Heart left ventricle (tissue), 16 donors: ENCODE measurements at regions not wholly inside any gene's neighbourhood (a gene's known extent, or its start where the extent isn't known, plus 50 kb on each side); places are given as distances from the start of the nearest gene placed in this dataset.

Experiments used
- ATAC-seq, 4 donors: fragments of 200-7000 bp; cut with Tn5 transposase; one replicate each; pipeline ENCODE4 v1.9.1; 2020 to 2022; ENCODE audit warnings: moderate library complexity in 4 of 4, mild to moderate bottlenecking in 3 of 4, moderate number of reproducible peaks in 1 of 4
- DNase-seq, 5 donors: peaks; one replicate each; pipeline ENCODE4 v3.0.0-alpha.2; 2020
- H3K27ac ChIP-seq, 12 donors: fragments of 200-600 bp; sonication (generic) in 4 of 12; one replicate each; pipeline versions ENCODE4 v1.5.0 to v1.8.0; 2016 to 2022; ENCODE audit warnings: mild to moderate bottlenecking in 2 of 12
- H3K27me3 ChIP-seq, 9 donors: fragments of 200-600 bp; sonication (generic) in 2 of 9; one replicate each; pipeline versions ENCODE4 v1.5.1 to v1.8.0; 2016 to 2022; ENCODE audit warnings: mild to moderate bottlenecking in 3 of 9
- H3K36me3 ChIP-seq, 9 donors: fragments of 200-600 bp; sonication (generic) in 2 of 9; one replicate each; pipeline versions ENCODE4 v1.5.0 to v1.8.0; 2018 to 2022; ENCODE audit warnings: mild to moderate bottlenecking in 2 of 9
- H3K4me1 ChIP-seq, 12 donors: fragments of 200-600 bp; sonication (generic) in 4 of 12; one replicate each; pipeline versions ENCODE4 v1.5.0 to v1.8.0; 2016 to 2022; ENCODE audit warnings: mild to moderate bottlenecking in 3 of 12
- H3K4me3 ChIP-seq, 12 donors: fragments of 200-600 bp; sonication (generic) in 4 of 12; one replicate each; pipeline versions ENCODE4 v1.5.0 to v1.8.0; 2017 to 2022; ENCODE audit warnings: mild to moderate bottlenecking in 9 of 12, moderate library complexity in 4 of 12
- H3K9me3 ChIP-seq, 12 donors: fragments of 200-600 bp; sonication (generic) in 4 of 12; one replicate each; pipeline versions ENCODE4 v1.5.0 to v1.8.0; 2016 to 2022; ENCODE audit warnings: mild to moderate bottlenecking in 1 of 12
- CTCF ChIP-seq, 12 donors: fragments of 200-600 bp; sonication (generic) in 4 of 12; IDR thresholded peaks; one replicate each; pipeline versions ENCODE4 v1.5.0 to v1.8.0; 2018 to 2022; ENCODE audit warnings: antibody characterized with exemption in 12 of 12, mild to moderate bottlenecking in 5 of 12
- POLR2A ChIP-seq, 2 donors: fragments of 450-650 bp; IDR thresholded peaks; one replicate each; pipeline ENCODE4 v1.6.1; 2017; ENCODE audit warnings: antibody characterized with exemption in 2 of 2, mild to moderate bottlenecking in 2 of 2, moderate library complexity in 2 of 2
- WGBS, 4 donors: extraction: QIAGEN DNeasy Blood & Tissue Kit in 2 of 4; methylation state at CpG; one replicate each; pipeline versions ENCODE4 v1.1.5 to v1.1.7; 2013 to 2018; 5-methylcytosine and 5-hydroxymethylcytosine counted together
- intact Hi-C, 10 donors: fragments of 100-400 bp; cut with DNase I; formaldehyde crosslinking; loops; one replicate each; pipeline versions ENCODE4 v1.11.1 to v1.14.2; 2022
- donor health status: ischemic (EF 13 %, LVEDD 7.1; RV severe dilation, severe dysfunction).
- donor health status: healthy with polysubstance abuse.
- donor health status: DM: no; HTN: yes; CAD: no.
- donor health status: DM: no; HTN: no; CAD: no.
- donor health status: ischemic (EF 25% LVEDD 6.9; RV normal size, moderate dysfunction).
- donor health status: ischemic (EF 25% LVEDD 5.7; RV mildly dilated, moderate dysfunction).
- donor health status: healthy.
- donor health status: DM: yes; HTN: yes; CAD: no.
- donor health status: ischemic (EF 35%, LVEDD 5.7; RV mildly dilated, moderate dysfunction).
- donor health status: nonischemic (EF 11% LVEDD 7.7; RV severe dilation, severe dysfunction).
- donor health status: DM: yes; HTN: yes; CAD: no.
- donor health status: PGD.
- donor health status: ischemic (EF 29% LVEDD 5.4; RV normal size, mild dysfunction).
- donor health status: nonischemic (EF 23%, LVEDD 6.1; RV moderate dilation, normal function).

GRCh38 chr11:39036021-39036420 lies 2423.4 kb downstream of the LRRC4C start:
- no peak for DNase-seq
- Histone ChIP-seq H3K36me3 (no peaks in the 10 kb centered on the region), H3K4me1 (no peaks in the 10 kb centered on the region), H3K27ac (no peak overlapping the region), H3K4me3 (no peak overlapping the region), H3K9me3 (no peaks in the 10 kb centered on the region), H3K27me3 (no peaks in the 10 kb centered on the region)
- TF ChIP-seq CTCF (IDR thresholded peaks at IDR 0.05) (no peak), POLR2A (IDR thresholded peaks at IDR 0.05) (no peak)
- intact Hi-C loops, result no loop called here
- WGBS, 4 donors, result 78 to 88% (median 86%) methylated on average over 1 of the region's 1 CpG
- ATAC-seq, result no peak

GRCh38 chr11:39021539-39021938 lies 2423.5 kb upstream of the RAG2 start:
- no peak overlapping the region for H3K27ac ChIP-seq
- no peak overlapping the region for H3K4me3 ChIP-seq
- no peak for ATAC-seq
- TF ChIP-seq POLR2A (IDR thresholded peaks at IDR 0.05) (no peak), CTCF (IDR thresholded peaks at IDR 0.05) (no peak)
- no peak for DNase-seq
- intact Hi-C loops, result no loop called here
- no peaks in the 10 kb centered on the region for H3K36me3 ChIP-seq
- no peaks in the 10 kb centered on the region for H3K9me3 ChIP-seq
- H3K27me3 ChIP-seq, result no peaks in the 10 kb centered on the region
- WGBS, 4 donors, result 61 to 66% (median 64%) methylated on average over 5 of the region's 5 CpGs
- H3K4me1 ChIP-seq, result no peaks in the 10 kb centered on the region

GRCh38 chr11:39011797-39012196 lies 2413.8 kb upstream of the RAG2 start:
- no peak for TF ChIP-seq CTCF (IDR thresholded peaks at IDR 0.05)
- no peak for TF ChIP-seq POLR2A (IDR thresholded peaks at IDR 0.05)
- Histone ChIP-seq H3K36me3 (no peaks in the 10 kb centered on the region), H3K4me3 (no peak overlapping the region), H3K27me3 (no peaks in the 10 kb centered on the region), H3K9me3 (peaks cover 0 to 8% (median 0%) of the 10 kb centered on the region in 12 donors), H3K27ac (no peak overlapping the region), H3K4me1 (no peaks in the 10 kb centered on the region)
- intact Hi-C loops, result no loop called here
- no peak for ATAC-seq
- no peak for DNase-seq

- Histone ChIP-seq H3K27me3 (no peaks in the 10 kb centered on the region), H3K4me1 (no peaks in the 10 kb centered on the region), H3K9me3 (peaks cover 0 to 8% (median 0%) of the 10 kb centered on the region in 12 donors), H3K36me3 (no peaks in the 10 kb centered on the region), H3K27ac (no peak overlapping the region), H3K4me3 (no peak overlapping the region)
- TF ChIP-seq CTCF (IDR thresholded peaks at IDR 0.05) (no peak), POLR2A (IDR thresholded peaks at IDR 0.05) (no peak)
- 57 to 72% (median 62%) methylated on average over 2 of the region's 2 CpGs for WGBS, 4 donors
- DNase-seq, result no peak
- intact Hi-C loops, result no loop called here
- ATAC-seq, result no peak
These were observed 2392.8 kb upstream of the RAG2 start for GRCh38 chr11:38990841-38991240.
